ENCODE measurements at regions not wholly inside any gene's neighbourhood (a gene's known extent, or its start where the extent isn't known, plus 50 kb on each side); places are given as distances from the start of the nearest gene placed in this dataset.
"Not testable (repeated sequence)": the region's sequence is repeated elsewhere in the genome, so short reads cannot be mapped to it uniquely, and the experiment has no call there.

GRCh38 chr3:195969838-195970776 is 61.8 kb upstream of the TNK2 start:
- DNase-seq = not testable (repeated sequence)

- DNase-seq = not testable (repeated sequence)
These were observed 61.0 kb upstream of the TNK2 start for GRCh38 chr3:195969341-195969740.

- DNase-seq = not testable (repeated sequence)
These were observed 59.8 kb upstream of the TNK2 start for GRCh38 chr3:195968104-195968503.

GRCh38 chr3:195967387-195967720 is 59.0 kb upstream of the TNK2 start:
- not testable (repeated sequence) for DNase-seq

GRCh38 chr3:195966563-195967386 is 58.4 kb upstream of the TNK2 start:
- peak; percentile 13 for DNase-seq

GRCh38 chr3:195965217-195965616 is 56.9 kb upstream of the TNK2 start:
- peak; percentile 46 for DNase-seq

GRCh38 chr3:195964318-195965107 is 56.2 kb upstream of the TNK2 start:
- not testable (repeated sequence) for DNase-seq

- peak; percentile 52 for DNase-seq
These were observed 53.9 kb upstream of the TNK2 start for GRCh38 chr3:195962222-195962621.

- DNase-seq = peak; percentile 68
These were observed 52.8 kb upstream of the TNK2 start for GRCh38 chr3:195960971-195961775.

GRCh38 chr3:195960164-195960563 is 51.8 kb upstream of the TNK2 start:
- not testable (repeated sequence) for DNase-seq

GRCh38 chr3:195959367-195960157 is 51.2 kb upstream of the TNK2 start:
- DNase-seq = not testable (repeated sequence)

- peak; percentile 49 for DNase-seq
These were observed 50.4 kb upstream of the TNK2 start for GRCh38 chr3:195958736-195959135.
